SU-DHL-6 (cell line): ENCODE measurements at regions not wholly inside any gene's neighbourhood (a gene's known extent, or its start where the extent isn't known, plus 50 kb on each side); places are given as distances from the start of the nearest gene placed in this dataset.

Source experiments
- EZH2phosphoT487 ChIP-seq: fragments of 200-600 bp; sonication (generic), shearing (Covaris generic); conservative IDR thresholded peaks from 2 replicates; pipeline ENCODE4 v1.6.1; 2018; ENCODE audit warnings: mild to moderate bottlenecking, antibody characterized with exemption, low read length, moderate library complexity, mixed read lengths
- TF ChIP-seq, protein P1 (sequence below): fragments of 200-600 bp; sonication (generic); IDR thresholded peaks from one replicate; pipeline ENCODE4 v1.5.1; 2017; ENCODE audit warnings: antibody characterized with exemption, mild to moderate bottlenecking, low read length, moderate library complexity; ENCODE audit not compliant: insufficient read depth, poor library complexity, severe bottlenecking

DNA sequence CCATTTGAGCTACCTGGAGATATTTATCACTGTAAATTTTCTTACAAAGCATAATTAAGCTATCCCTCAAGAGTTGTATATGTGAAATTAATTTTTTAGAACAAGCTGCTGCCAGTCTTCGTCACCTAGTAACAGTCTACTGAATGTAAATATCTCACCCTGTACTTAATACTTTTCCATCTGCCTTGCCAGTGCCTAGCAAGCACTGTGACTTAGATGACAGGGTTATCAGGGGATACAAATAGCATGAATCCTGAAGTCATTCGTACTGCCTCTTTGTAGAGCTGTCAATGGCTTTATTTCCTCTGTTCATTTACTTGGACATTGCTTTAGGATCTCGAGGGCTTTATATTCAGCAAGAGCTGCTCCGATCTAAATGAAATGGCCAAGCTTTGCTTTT is 763.6 kb downstream of the ADCYAP1 start:
- TF ChIP-seq, protein P1, sequence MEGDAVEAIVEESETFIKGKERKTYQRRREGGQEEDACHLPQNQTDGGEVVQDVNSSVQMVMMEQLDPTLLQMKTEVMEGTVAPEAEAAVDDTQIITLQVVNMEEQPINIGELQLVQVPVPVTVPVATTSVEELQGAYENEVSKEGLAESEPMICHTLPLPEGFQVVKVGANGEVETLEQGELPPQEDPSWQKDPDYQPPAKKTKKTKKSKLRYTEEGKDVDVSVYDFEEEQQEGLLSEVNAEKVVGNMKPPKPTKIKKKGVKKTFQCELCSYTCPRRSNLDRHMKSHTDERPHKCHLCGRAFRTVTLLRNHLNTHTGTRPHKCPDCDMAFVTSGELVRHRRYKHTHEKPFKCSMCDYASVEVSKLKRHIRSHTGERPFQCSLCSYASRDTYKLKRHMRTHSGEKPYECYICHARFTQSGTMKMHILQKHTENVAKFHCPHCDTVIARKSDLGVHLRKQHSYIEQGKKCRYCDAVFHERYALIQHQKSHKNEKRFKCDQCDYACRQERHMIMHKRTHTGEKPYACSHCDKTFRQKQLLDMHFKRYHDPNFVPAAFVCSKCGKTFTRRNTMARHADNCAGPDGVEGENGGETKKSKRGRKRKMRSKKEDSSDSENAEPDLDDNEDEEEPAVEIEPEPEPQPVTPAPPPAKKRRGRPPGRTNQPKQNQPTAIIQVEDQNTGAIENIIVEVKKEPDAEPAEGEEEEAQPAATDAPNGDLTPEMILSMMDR = no peak
- TF ChIP-seq EZH2phosphoT487 = no peak
